CD4-positive, alpha-beta T cell treated with Interleukin-2 at 100 ng/mL for 4 hours (primary cell): ENCODE measurements at regions not wholly inside any gene's neighbourhood (a gene's known extent, or its start where the extent isn't known, plus 50 kb on each side); places are given as distances from the start of the nearest gene placed in this dataset.
"Not testable (repeated sequence)": the region's sequence is repeated elsewhere in the genome, so short reads cannot be mapped to it uniquely, and the experiment has no call there.

Source experiments
- DNase-seq: peaks from one replicate; pipeline ENCODE4 v3.0.0-alpha.2; 2020; ENCODE audit warnings: low spot score

GRCh38 chr5:45057564-45057963, 248.8 kb downstream of the MRPS30 start:
- DNase-seq, result no peak

GRCh38 chr5:45060724-45061123, 252.0 kb downstream of the MRPS30 start:
- no peak for DNase-seq

GRCh38 chr5:45062044-45062443, 253.3 kb downstream of the MRPS30 start:
- no peak for DNase-seq

GRCh38 chr5:45081082-45081481, 272.3 kb downstream of the MRPS30 start:
- DNase-seq, result no peak

- no peak for DNase-seq
Observed at GRCh38 chr5:45089870-45090269, 281.1 kb downstream of the MRPS30 start.

GRCh38 chr5:45093377-45093776, 284.6 kb downstream of the MRPS30 start:
- no peak for DNase-seq

GRCh38 chr5:45094876-45095440, 286.2 kb downstream of the MRPS30 start:
- no peak for DNase-seq

- DNase-seq, result no peak
Observed at GRCh38 chr5:45098483-45098882, 289.7 kb downstream of the MRPS30 start.

GRCh38 chr5:45101146-45101545, 292.4 kb downstream of the MRPS30 start:
- DNase-seq, result no peak

GRCh38 chr5:45105491-45105994, 296.8 kb downstream of the MRPS30 start:
- DNase-seq, result no peak

GRCh38 chr5:45109062-45109461, 300.3 kb downstream of the MRPS30 start:
- no peak for DNase-seq

GRCh38 chr5:45109636-45110035, 300.9 kb downstream of the MRPS30 start:
- DNase-seq, result no peak

- no peak for DNase-seq
Observed at GRCh38 chr5:45110399-45110798, 301.7 kb downstream of the MRPS30 start.

- no peak for DNase-seq
Observed at GRCh38 chr5:45113726-45114125, 305.0 kb downstream of the MRPS30 start.

GRCh38 chr5:45132972-45133371, 324.2 kb downstream of the MRPS30 start:
- no peak for DNase-seq

- DNase-seq, result no peak
Observed at GRCh38 chr5:45162974-45163373, 354.2 kb downstream of the MRPS30 start.

GRCh38 chr5:45171563-45171962, 362.8 kb downstream of the MRPS30 start:
- no peak for DNase-seq

GRCh38 chr5:45172634-45173033, 363.9 kb downstream of the MRPS30 start:
- not testable (repeated sequence) for DNase-seq

- no peak for DNase-seq
Observed at GRCh38 chr5:45179686-45180085, 370.9 kb downstream of the MRPS30 start.

- DNase-seq, result no peak
Observed at GRCh38 chr5:45189042-45189441, 380.3 kb downstream of the MRPS30 start.

- DNase-seq, result no peak
Observed at GRCh38 chr5:45189481-45189880, 380.7 kb downstream of the MRPS30 start.

GRCh38 chr5:45195026-45195425, 386.3 kb downstream of the MRPS30 start:
- DNase-seq, result no peak
